ENCODE measurements at regions not wholly inside any gene's neighbourhood (a gene's known extent, or its start where the extent isn't known, plus 50 kb on each side); places are given as distances from the start of the nearest gene placed in this dataset.

- FAIRE-seq (no peak), DNase-seq (ENCODE audit: insufficient read length, low spot score) (no peak)
- TF ChIP-seq TAF1 (IDR thresholded peaks at IDR 0.05; ENCODE audit: low read depth, low read length) (no peak), POU2F2 (IDR thresholded peaks at IDR 0.05; ENCODE audit: low read depth, low read length) (no peak), POLR2A (IDR thresholded peaks at IDR 0.05; ENCODE audit: low read depth, low read length) (no peak), SPI1 (IDR thresholded peaks at IDR 0.05; ENCODE audit: low read depth, low read length) (no peak), POLR2AphosphoS5 (IDR thresholded peaks at IDR 0.05; ENCODE audit: low read depth, low read length) (no peak), PAX5 (IDR thresholded peaks at IDR 0.05; ENCODE audit: insufficient read depth, low read length, severe bottlenecking) (no peak)
These were observed 259.1 kb upstream of the TPM1 start for GRCh38 chr15:62783303-62783957.

DNA sequence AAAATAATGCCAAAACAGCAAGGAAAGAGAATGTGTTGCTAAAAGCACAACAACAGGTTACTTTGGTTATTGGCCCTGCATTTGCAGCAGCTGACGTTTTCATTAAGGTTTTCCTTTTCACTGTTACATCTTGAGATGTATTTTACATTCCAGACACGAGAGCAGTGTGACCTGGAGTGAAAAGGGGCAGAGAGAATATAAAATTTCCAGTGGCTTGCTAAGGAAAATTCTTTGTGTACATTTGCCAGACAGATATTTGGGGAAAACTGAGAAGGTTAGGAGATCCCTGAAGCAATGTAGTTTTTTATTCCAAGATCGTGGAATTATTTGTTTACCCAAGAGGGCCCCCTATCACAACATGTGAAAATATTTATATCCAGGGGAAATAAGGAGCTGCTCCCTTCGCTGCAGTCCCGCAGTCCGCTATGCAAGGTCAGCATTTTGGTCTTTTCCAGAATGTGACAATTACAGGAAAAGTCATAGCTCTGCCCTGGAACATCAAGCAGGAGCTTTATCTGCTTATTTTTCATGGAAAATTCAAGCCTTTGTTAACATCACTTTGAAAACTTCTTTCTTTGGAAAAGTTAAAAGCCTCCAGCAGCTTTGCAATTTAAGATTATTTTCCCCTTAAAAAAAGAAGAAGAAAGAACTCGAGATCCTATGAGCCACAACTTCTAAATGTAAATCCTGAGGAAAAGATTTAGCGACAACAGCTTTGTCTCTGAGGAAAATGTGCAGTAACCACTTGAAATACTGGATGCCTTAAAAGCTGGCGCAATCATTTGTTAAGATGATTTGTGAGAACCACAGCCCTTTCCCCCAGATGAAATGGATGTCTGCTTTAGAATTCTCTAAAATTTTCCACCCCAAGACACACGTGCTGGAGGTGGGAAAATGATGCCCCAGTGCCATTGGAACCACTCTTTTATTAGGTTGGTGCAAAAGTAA is 256.4 kb upstream of the TPM1 start:
- DNase-seq (ENCODE audit: insufficient read length, low spot score) (no peak), FAIRE-seq (no peak)
- TF ChIP-seq POLR2A (IDR thresholded peaks at IDR 0.05; ENCODE audit: low read depth, low read length) (no peak), PAX5 (IDR thresholded peaks at IDR 0.05; ENCODE audit: insufficient read depth, low read length, severe bottlenecking) (no peak), POLR2AphosphoS5 (IDR thresholded peaks at IDR 0.05; ENCODE audit: low read depth, low read length) (no peak), TAF1 (IDR thresholded peaks at IDR 0.05; ENCODE audit: low read depth, low read length) (no peak), SPI1 (IDR thresholded peaks at IDR 0.05; ENCODE audit: low read depth, low read length) (no peak), POU2F2 (IDR thresholded peaks at IDR 0.05; ENCODE audit: low read depth, low read length) (no peak)

DNA sequence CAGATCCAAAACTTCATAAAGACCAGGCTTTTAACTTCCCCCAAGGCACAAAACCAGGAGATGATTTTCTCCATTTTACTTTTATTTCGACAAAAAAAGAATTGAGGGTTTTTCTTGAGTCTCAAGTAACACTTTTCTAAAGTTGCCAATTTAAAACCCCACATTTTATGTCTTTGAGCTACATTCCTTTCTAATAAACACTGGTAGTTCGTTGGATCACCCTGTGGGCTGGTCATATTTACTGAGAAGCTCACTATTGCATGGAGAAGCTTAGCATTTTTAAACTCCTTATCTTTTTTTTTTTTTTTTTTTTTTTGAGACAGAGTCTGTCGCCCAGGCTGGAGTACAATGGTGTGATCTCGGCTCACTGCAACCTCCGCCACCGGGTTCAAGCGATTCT is 255.1 kb upstream of the TPM1 start:
- no peak for DNase-seq (ENCODE audit: insufficient read length, low spot score)
- TF ChIP-seq POLR2A (IDR thresholded peaks at IDR 0.05; ENCODE audit: low read depth, low read length) = no peak
- TF ChIP-seq PAX5 (IDR thresholded peaks at IDR 0.05; ENCODE audit: insufficient read depth, low read length, severe bottlenecking) = no peak
- no peak for TF ChIP-seq POLR2AphosphoS5 (IDR thresholded peaks at IDR 0.05; ENCODE audit: low read depth, low read length)
- TF ChIP-seq POU2F2 (IDR thresholded peaks at IDR 0.05; ENCODE audit: low read depth, low read length) = no peak
- TF ChIP-seq SPI1 (IDR thresholded peaks at IDR 0.05; ENCODE audit: low read depth, low read length) = no peak
- TF ChIP-seq TAF1 (IDR thresholded peaks at IDR 0.05; ENCODE audit: low read depth, low read length) = no peak
- FAIRE-seq = no peak

GRCh38 chr15:62788224-62788623 is 254.3 kb upstream of the TPM1 start:
- TF ChIP-seq SPI1 (IDR thresholded peaks at IDR 0.05; ENCODE audit: low read depth, low read length) = no peak
- no peak for TF ChIP-seq PAX5 (IDR thresholded peaks at IDR 0.05; ENCODE audit: insufficient read depth, low read length, severe bottlenecking)
- FAIRE-seq = no peak
- no peak for DNase-seq (ENCODE audit: insufficient read length, low spot score)

DNA sequence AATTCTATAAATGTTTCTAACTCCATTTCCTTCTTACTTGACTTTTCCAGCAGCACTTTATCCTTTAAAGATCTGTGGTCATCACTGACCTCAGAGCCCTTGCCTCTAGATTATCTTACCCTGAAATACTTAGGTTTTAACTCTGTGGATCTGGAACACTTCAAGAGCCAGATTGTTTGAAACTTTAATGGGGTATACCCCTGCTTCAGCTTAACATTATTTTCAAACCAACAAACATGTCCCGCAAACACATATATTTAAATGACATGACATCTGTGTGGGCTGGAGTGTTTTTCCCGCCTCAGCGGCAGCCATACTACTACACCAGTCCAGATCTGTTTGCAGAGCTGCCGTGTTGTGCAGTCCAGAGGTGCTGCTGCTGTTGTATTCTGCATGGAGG is 252.0 kb upstream of the TPM1 start:
- TF ChIP-seq POU2F2 (IDR thresholded peaks at IDR 0.05; ENCODE audit: low read depth, low read length) (no peak), PAX5 (IDR thresholded peaks at IDR 0.05; ENCODE audit: insufficient read depth, low read length, severe bottlenecking) (no peak), TAF1 (IDR thresholded peaks at IDR 0.05; ENCODE audit: low read depth, low read length) (no peak), POLR2A (IDR thresholded peaks at IDR 0.05; ENCODE audit: low read depth, low read length) (no peak), POLR2AphosphoS5 (IDR thresholded peaks at IDR 0.05; ENCODE audit: low read depth, low read length) (no peak), SPI1 (IDR thresholded peaks at IDR 0.05; ENCODE audit: low read depth, low read length) (no peak)
- DNase-seq (ENCODE audit: insufficient read length, low spot score) = no peak
- FAIRE-seq = no peak

- FAIRE-seq (no peak), DNase-seq (ENCODE audit: insufficient read length, low spot score) (no peak)
- no peak for TF ChIP-seq POLR2A (IDR thresholded peaks at IDR 0.05; ENCODE audit: low read depth, low read length)
- TF ChIP-seq SPI1 (IDR thresholded peaks at IDR 0.05; ENCODE audit: low read depth, low read length) = no peak
- no peak for TF ChIP-seq POU2F2 (IDR thresholded peaks at IDR 0.05; ENCODE audit: low read depth, low read length)
- no peak for TF ChIP-seq TAF1 (IDR thresholded peaks at IDR 0.05; ENCODE audit: low read depth, low read length)
- no peak for TF ChIP-seq PAX5 (IDR thresholded peaks at IDR 0.05; ENCODE audit: insufficient read depth, low read length, severe bottlenecking)
- no peak for TF ChIP-seq POLR2AphosphoS5 (IDR thresholded peaks at IDR 0.05; ENCODE audit: low read depth, low read length)
These were observed 250.9 kb upstream of the TPM1 start for GRCh38 chr15:62791694-62792093.

- DNase-seq (ENCODE audit: insufficient read length, low spot score) (no peak), FAIRE-seq (no peak)
- TF ChIP-seq POLR2A (IDR thresholded peaks at IDR 0.05; ENCODE audit: low read depth, low read length) = no peak
- TF ChIP-seq TAF1 (IDR thresholded peaks at IDR 0.05; ENCODE audit: low read depth, low read length) = no peak
- no peak for TF ChIP-seq SPI1 (IDR thresholded peaks at IDR 0.05; ENCODE audit: low read depth, low read length)
- no peak for TF ChIP-seq POLR2AphosphoS5 (IDR thresholded peaks at IDR 0.05; ENCODE audit: low read depth, low read length)
- TF ChIP-seq POU2F2 (IDR thresholded peaks at IDR 0.05; ENCODE audit: low read depth, low read length) = no peak
- no peak for TF ChIP-seq PAX5 (IDR thresholded peaks at IDR 0.05; ENCODE audit: insufficient read depth, low read length, severe bottlenecking)
These were observed 249.4 kb upstream of the TPM1 start for GRCh38 chr15:62792986-62793751.

GRCh38 chr15:62793752-62794144 is 248.8 kb upstream of the TPM1 start:
- TF ChIP-seq POLR2AphosphoS5 (IDR thresholded peaks at IDR 0.05; ENCODE audit: low read depth, low read length) = no peak
- no peak for TF ChIP-seq TAF1 (IDR thresholded peaks at IDR 0.05; ENCODE audit: low read depth, low read length)
- TF ChIP-seq POU2F2 (IDR thresholded peaks at IDR 0.05; ENCODE audit: low read depth, low read length) = no peak
- no peak for TF ChIP-seq POLR2A (IDR thresholded peaks at IDR 0.05; ENCODE audit: low read depth, low read length)
- TF ChIP-seq SPI1 (IDR thresholded peaks at IDR 0.05; ENCODE audit: low read depth, low read length) = no peak
- TF ChIP-seq PAX5 (IDR thresholded peaks at IDR 0.05; ENCODE audit: insufficient read depth, low read length, severe bottlenecking) = no peak
- FAIRE-seq (no peak), DNase-seq (ENCODE audit: insufficient read length, low spot score) (no peak)

DNA sequence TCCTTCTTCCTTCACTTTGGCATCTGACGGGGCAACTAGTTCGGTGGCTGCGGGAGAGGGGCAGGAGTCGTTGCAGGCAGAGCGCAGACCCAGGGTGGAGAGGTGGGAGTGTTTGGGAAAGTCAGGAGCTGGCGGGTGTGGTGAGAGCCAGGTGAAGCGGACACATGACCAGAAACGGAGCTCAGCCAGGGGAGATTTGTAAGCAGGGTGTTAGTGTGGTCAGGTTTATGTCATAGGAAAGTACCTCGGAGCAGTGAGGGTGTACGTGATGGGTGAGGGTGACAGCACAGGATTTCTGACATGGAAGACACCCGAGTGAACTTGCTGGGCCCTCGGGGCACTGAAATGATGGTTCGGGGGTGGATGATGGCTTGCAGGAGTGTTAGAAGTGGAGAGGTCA is 247.4 kb upstream of the TPM1 start:
- DNase-seq (ENCODE audit: insufficient read length, low spot score) (no peak), FAIRE-seq (no peak)

More for the DNA sequence above, 247.4 kb upstream of the TPM1 start:
- no peak for TF ChIP-seq POLR2A (IDR thresholded peaks at IDR 0.05; ENCODE audit: low read depth, low read length)
- no peak for TF ChIP-seq POU2F2 (IDR thresholded peaks at IDR 0.05; ENCODE audit: low read depth, low read length)
- no peak for TF ChIP-seq SPI1 (IDR thresholded peaks at IDR 0.05; ENCODE audit: low read depth, low read length)
- no peak for TF ChIP-seq TAF1 (IDR thresholded peaks at IDR 0.05; ENCODE audit: low read depth, low read length)
- TF ChIP-seq POLR2AphosphoS5 (IDR thresholded peaks at IDR 0.05; ENCODE audit: low read depth, low read length) = no peak
- no peak for TF ChIP-seq PAX5 (IDR thresholded peaks at IDR 0.05; ENCODE audit: insufficient read depth, low read length, severe bottlenecking)
